ENCODE measurements at regions not wholly inside any gene's neighbourhood (a gene's known extent, or its start where the extent isn't known, plus 50 kb on each side); places are given as distances from the start of the nearest gene placed in this dataset.

- FAIRE-seq (no peak), DNase-seq (ENCODE audit: low read depth, low spot score) (no peak), ATAC-seq (no peak)
- in situ Hi-C loops (cut with MboI) (no loop called here), intact Hi-C loops (cut with micrococcal nuclease; ENCODE audit: unreplicated experiment) (no loop called here)
- no peak for TF ChIP-seq E2F4 (IDR thresholded peaks at IDR 0.05; ENCODE audit: low read depth, low read length)
- TF ChIP-seq PAX8 (IDR thresholded peaks at IDR 0.05), result no peak
- TF ChIP-seq NFYB (IDR thresholded peaks at IDR 0.05; ENCODE audit: insufficient read depth, low read depth, low read length), result no peak
- TF ChIP-seq IRF3 (IDR thresholded peaks at IDR 0.05), result no peak
- TF ChIP-seq ZNF274 (IDR thresholded peaks at IDR 0.05; ENCODE audit: insufficient read depth, insufficient read length), result no peak
- no peak for TF ChIP-seq NFIC (IDR thresholded peaks at IDR 0.05; ENCODE audit: low read depth, low read length)
- TF ChIP-seq BRCA1 (IDR thresholded peaks at IDR 0.05; ENCODE audit: low read depth, low read length), result no peak
- no peak for TF ChIP-seq EZH2 (IDR thresholded peaks at IDR 0.05; ENCODE audit: borderline replicate concordance, control insufficient read depth, low read depth, low read length)
- TF ChIP-seq IKZF1 (conservative IDR thresholded peaks at IDR 0.05), result no peak
- no peak for TF ChIP-seq ATF2 (IDR thresholded peaks at IDR 0.05; ENCODE audit: low read length)
- no peak for TF ChIP-seq ZNF622 (IDR thresholded peaks at IDR 0.05)
- TF ChIP-seq ZNF384 (IDR thresholded peaks at IDR 0.05; ENCODE audit: borderline replicate concordance, low read depth, low read length), result no peak
- ChIA-PET POLR2A (no interaction called here), SMC1A (ENCODE audit: uncharacterized antibody, unreplicated experiment) (no interaction called here), RAD21 (ENCODE audit: unreplicated experiment) (no interaction called here), CTCF (interaction anchor here (0.9 kb wide), 1 partner anchor 613 kb away, joined by 4 read pairs; no protein-coding TSS in a partner anchor)
- Histone ChIP-seq H3K9ac (ENCODE audit: control insufficient read depth, insufficient read depth, low read length) (no peak overlapping the region), H3K27ac (ENCODE audit: control insufficient read depth, insufficient read depth) (no peak overlapping the region), H3K4me1 (ENCODE audit: control insufficient read depth, insufficient read depth, low read length) (no peaks in the 10 kb centered on the region), H3K4me2 (ENCODE audit: control insufficient read depth, insufficient read depth) (no peak overlapping the region), H3K27me3 (replicated peaks in 1 of 2; ENCODE audit: control insufficient read depth in 2 of 2, insufficient read depth in 2 of 2, low read length in 1 of 2) (no peaks in the 10 kb centered on the region), H3K9me3 (replicated peaks; ENCODE audit: control insufficient read depth, insufficient read depth, low read length) (no peaks in the 10 kb centered on the region), H3K79me2 (ENCODE audit: control insufficient read depth, insufficient read depth, low read length) (no peaks in the 10 kb centered on the region), H3K4me3 (no peak overlapping the region), H4K20me1 (ENCODE audit: control insufficient read depth, insufficient read depth) (no peaks in the 10 kb centered on the region), H2AFZ (ENCODE audit: control insufficient read depth, low read depth, low read length) (no peak overlapping the region), H3K36me3 (ENCODE audit: control insufficient read depth in 2 of 2, insufficient read depth in 2 of 2, low read length in 1 of 2) (no peaks in the 10 kb centered on the region)
- BruUV-seq (replicated peaks), result no TSS peak
Observed at GRCh38 chrX:140149761-140150160, 184.4 kb upstream of the CXorf66 start.
